Colonic mucosa (tissue), 4 donors: ENCODE measurements at regions not wholly inside any gene's neighbourhood (a gene's known extent, or its start where the extent isn't known, plus 50 kb on each side); places are given as distances from the start of the nearest gene placed in this dataset.

Experiments used
- DNase-seq: peaks from one replicate; pipeline ENCODE4 v3.0.0-alpha.2; 2020
- H3K27ac ChIP-seq: fragments of 200-600 bp; one replicate; pipeline ENCODE4 v1.8.0; 2021
- H3K27me3 ChIP-seq: fragments of 200-600 bp; one replicate; pipeline ENCODE4 v1.8.0; 2021
- H3K36me3 ChIP-seq: fragments of 200-600 bp; one replicate; pipeline ENCODE4 v1.8.0; 2021
- H3K4me1 ChIP-seq: fragments of 200-600 bp; one replicate; pipeline ENCODE4 v1.8.0; 2021; ENCODE audit warnings: mild to moderate bottlenecking
- H3K4me3 ChIP-seq: fragments of 200-600 bp; one replicate; pipeline ENCODE4 v1.8.0; 2021
- H3K9ac ChIP-seq, 2 donors: one replicate each; pipeline ENCODE4 v1.7.0; 2013; ENCODE audit warnings: control low read depth in 2 of 2, low read depth in 2 of 2, low read length in 2 of 2
- H3K9me3 ChIP-seq: fragments of 200-600 bp; one replicate; pipeline ENCODE4 v1.8.0; 2021
- CTCF ChIP-seq: fragments of 200-600 bp; IDR thresholded peaks from one replicate; pipeline ENCODE4 v1.8.0; 2022; ENCODE audit warnings: antibody characterized with exemption, mild to moderate bottlenecking
- intact Hi-C: fragments of 100-400 bp; cut with DNase I; formaldehyde crosslinking; loops from one replicate; pipeline ENCODE4 v1.14.1; 2022
- donor health status: healthy.
- donor health status: DM: no; HTN: no; CAD: no.
- donor health status: DM: no; HTN: no; CAD: no.

GRCh38 chr14:39977198-39977597 lies 545.0 kb upstream of the FBXO33 start:
- H3K4me1 ChIP-seq, result no peaks in the 10 kb centered on the region
- TF ChIP-seq CTCF, result no peak
- intact Hi-C loops, result no loop called here
- no peak for DNase-seq
- H3K9ac ChIP-seq, result no peak overlapping the region
- no peak overlapping the region for H3K4me3 ChIP-seq
- no peaks in the 10 kb centered on the region for H3K9me3 ChIP-seq
- H3K27ac ChIP-seq, result no peak overlapping the region
- no peaks in the 10 kb centered on the region for H3K36me3 ChIP-seq
- no peaks in the 10 kb centered on the region for H3K27me3 ChIP-seq

DNA sequence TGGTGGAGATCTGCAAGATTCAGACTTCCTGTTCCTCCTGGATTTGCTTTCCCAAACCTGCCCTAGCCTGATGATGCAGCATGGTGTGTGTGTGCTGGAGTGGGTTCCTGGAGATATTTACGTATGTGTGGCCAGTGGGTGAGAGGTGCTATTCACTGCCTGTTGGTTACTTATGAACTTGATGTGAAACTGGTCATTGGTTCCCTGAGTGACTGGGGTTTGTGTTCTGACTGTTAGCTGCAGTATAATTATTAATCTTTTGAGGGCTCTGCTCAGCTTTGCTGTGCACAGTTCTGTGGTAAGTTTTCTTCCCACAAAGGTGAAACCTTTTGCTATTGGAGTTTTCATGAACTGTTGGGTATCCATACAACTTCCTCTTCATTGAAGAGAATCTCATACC lies 541.8 kb upstream of the FBXO33 start:
- Histone ChIP-seq H3K4me1 (no peaks in the 10 kb centered on the region), H3K9me3 (no peaks in the 10 kb centered on the region), H3K9ac (no peak overlapping the region), H3K4me3 (no peak overlapping the region), H3K27ac (no peak overlapping the region), H3K27me3 (no peaks in the 10 kb centered on the region), H3K36me3 (no peaks in the 10 kb centered on the region)
- no peak for DNase-seq
- intact Hi-C loops, result no loop called here
- no peak for TF ChIP-seq CTCF

DNA sequence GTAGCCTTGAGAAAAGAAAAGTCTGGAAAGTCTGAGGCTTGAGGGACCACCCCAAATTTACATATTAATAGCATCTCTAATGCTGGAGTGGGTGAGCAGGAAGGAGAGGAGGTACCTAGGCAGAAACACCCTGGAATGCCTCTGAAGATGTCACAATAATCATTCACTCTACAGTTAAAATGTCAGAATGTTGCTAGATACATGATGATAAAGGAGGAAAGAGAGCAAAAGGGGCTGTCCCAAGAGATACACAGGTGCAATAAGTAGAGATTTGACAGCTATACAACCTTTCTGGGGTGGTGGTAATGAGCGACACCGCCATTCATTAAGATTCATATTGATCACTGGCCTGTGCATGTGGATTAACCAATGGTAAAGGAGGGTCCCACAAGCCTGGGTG lies 540.5 kb upstream of the FBXO33 start:
- no peaks in the 10 kb centered on the region for H3K27me3 ChIP-seq
- H3K9me3 ChIP-seq, result no peaks in the 10 kb centered on the region
- intact Hi-C loops, result no loop called here
- H3K36me3 ChIP-seq, result no peaks in the 10 kb centered on the region
- DNase-seq, result no peak
- no peak overlapping the region for H3K27ac ChIP-seq
- H3K4me1 ChIP-seq, result no peaks in the 10 kb centered on the region
- H3K9ac ChIP-seq, result no peak overlapping the region
- no peak overlapping the region for H3K4me3 ChIP-seq
- TF ChIP-seq CTCF, result no peak

GRCh38 chr14:39967885-39968284 lies 535.7 kb upstream of the FBXO33 start:
- no peaks in the 10 kb centered on the region for H3K36me3 ChIP-seq
- H3K4me1 ChIP-seq, result no peaks in the 10 kb centered on the region
- H3K27me3 ChIP-seq, result no peaks in the 10 kb centered on the region
- H3K9ac ChIP-seq, result no peak overlapping the region
- no peak overlapping the region for H3K4me3 ChIP-seq
- intact Hi-C loops, result no loop called here
- no peak for TF ChIP-seq CTCF
- no peak for DNase-seq
- H3K27ac ChIP-seq, result no peak overlapping the region
- no peaks in the 10 kb centered on the region for H3K9me3 ChIP-seq

DNA sequence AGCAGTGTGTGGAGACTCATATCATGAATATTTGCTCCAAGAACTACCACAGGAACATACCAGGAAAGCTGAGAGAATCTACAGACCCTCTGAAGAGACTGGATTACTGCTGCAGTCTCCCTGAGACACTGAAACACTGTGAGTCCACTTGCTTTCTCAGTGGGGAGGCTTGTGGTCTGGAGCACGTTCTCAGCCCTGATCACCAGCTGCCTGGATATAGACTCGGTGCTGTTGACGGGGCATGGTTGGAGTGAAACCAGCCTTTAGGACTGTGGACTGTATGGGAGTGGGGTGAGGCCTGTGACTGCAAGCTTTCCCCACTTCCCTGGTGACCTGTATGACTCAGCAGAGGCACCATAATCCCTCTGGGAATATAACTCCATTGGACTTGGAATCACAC lies 525.8 kb upstream of the FBXO33 start:
- no peak overlapping the region for H3K27ac ChIP-seq
- intact Hi-C loops, result no loop called here
- no peaks in the 10 kb centered on the region for H3K4me1 ChIP-seq
- TF ChIP-seq CTCF, result no peak
- no peaks in the 10 kb centered on the region for H3K9me3 ChIP-seq
- H3K36me3 ChIP-seq, result no peaks in the 10 kb centered on the region
- no peaks in the 10 kb centered on the region for H3K27me3 ChIP-seq
- no peak overlapping the region for H3K4me3 ChIP-seq
- no peak overlapping the region for H3K9ac ChIP-seq
- no peak for DNase-seq

- H3K4me3 ChIP-seq, result no peak overlapping the region
- no peaks in the 10 kb centered on the region for H3K4me1 ChIP-seq
- no peaks in the 10 kb centered on the region for H3K27me3 ChIP-seq
- H3K9me3 ChIP-seq, result no peaks in the 10 kb centered on the region
- H3K27ac ChIP-seq, result no peak overlapping the region
- intact Hi-C loops, result no loop called here
- DNase-seq, result no peak
- no peak for TF ChIP-seq CTCF
- no peak overlapping the region for H3K9ac ChIP-seq
- H3K36me3 ChIP-seq, result no peaks in the 10 kb centered on the region
Measured at GRCh38 chr14:39957290-39957689, 525.1 kb upstream of the FBXO33 start.
